ENCODE measurements at regions not wholly inside any gene's neighbourhood (a gene's known extent, or its start where the extent isn't known, plus 50 kb on each side); places are given as distances from the start of the nearest gene placed in this dataset.

- no peak overlapping the region for H3K27ac ChIP-seq
- H3K4me1 ChIP-seq, result no peaks in the 10 kb centered on the region
- ATAC-seq (no peak), DNase-seq (no peak)
- intact Hi-C loops (cut with DNase I), result no loop called here
- H3K9me3 ChIP-seq, result peaks cover 12% of the 10 kb centered on the region
- TF ChIP-seq, protein P1, sequence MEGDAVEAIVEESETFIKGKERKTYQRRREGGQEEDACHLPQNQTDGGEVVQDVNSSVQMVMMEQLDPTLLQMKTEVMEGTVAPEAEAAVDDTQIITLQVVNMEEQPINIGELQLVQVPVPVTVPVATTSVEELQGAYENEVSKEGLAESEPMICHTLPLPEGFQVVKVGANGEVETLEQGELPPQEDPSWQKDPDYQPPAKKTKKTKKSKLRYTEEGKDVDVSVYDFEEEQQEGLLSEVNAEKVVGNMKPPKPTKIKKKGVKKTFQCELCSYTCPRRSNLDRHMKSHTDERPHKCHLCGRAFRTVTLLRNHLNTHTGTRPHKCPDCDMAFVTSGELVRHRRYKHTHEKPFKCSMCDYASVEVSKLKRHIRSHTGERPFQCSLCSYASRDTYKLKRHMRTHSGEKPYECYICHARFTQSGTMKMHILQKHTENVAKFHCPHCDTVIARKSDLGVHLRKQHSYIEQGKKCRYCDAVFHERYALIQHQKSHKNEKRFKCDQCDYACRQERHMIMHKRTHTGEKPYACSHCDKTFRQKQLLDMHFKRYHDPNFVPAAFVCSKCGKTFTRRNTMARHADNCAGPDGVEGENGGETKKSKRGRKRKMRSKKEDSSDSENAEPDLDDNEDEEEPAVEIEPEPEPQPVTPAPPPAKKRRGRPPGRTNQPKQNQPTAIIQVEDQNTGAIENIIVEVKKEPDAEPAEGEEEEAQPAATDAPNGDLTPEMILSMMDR (IDR thresholded peaks at IDR 0.05), result no peak
- peaks cover 8% of the 10 kb centered on the region for H3K27me3 ChIP-seq (ENCODE audit: low read depth)
- H3K36me3 ChIP-seq, result no peaks in the 10 kb centered on the region
- H3K4me3 ChIP-seq, result no peak overlapping the region
Observed at GRCh38 chr20:41865938-41866337, 247.8 kb upstream of the CHD6 start.

- peaks cover 8% of the 10 kb centered on the region for H3K27me3 ChIP-seq (ENCODE audit: low read depth)
- H3K4me3 ChIP-seq, result no peak overlapping the region
- intact Hi-C loops (cut with DNase I), result no loop called here
- H3K36me3 ChIP-seq, result no peaks in the 10 kb centered on the region
- H3K9me3 ChIP-seq, result no peaks in the 10 kb centered on the region
- TF ChIP-seq, protein P1 (IDR thresholded peaks at IDR 0.05), result no peak
- H3K27ac ChIP-seq, result no peak overlapping the region
- ATAC-seq, result no peak
- H3K4me1 ChIP-seq, result no peaks in the 10 kb centered on the region
- no peak for DNase-seq
Observed at GRCh38 chr20:41862476-41862875, 244.3 kb upstream of the CHD6 start.

DNA sequence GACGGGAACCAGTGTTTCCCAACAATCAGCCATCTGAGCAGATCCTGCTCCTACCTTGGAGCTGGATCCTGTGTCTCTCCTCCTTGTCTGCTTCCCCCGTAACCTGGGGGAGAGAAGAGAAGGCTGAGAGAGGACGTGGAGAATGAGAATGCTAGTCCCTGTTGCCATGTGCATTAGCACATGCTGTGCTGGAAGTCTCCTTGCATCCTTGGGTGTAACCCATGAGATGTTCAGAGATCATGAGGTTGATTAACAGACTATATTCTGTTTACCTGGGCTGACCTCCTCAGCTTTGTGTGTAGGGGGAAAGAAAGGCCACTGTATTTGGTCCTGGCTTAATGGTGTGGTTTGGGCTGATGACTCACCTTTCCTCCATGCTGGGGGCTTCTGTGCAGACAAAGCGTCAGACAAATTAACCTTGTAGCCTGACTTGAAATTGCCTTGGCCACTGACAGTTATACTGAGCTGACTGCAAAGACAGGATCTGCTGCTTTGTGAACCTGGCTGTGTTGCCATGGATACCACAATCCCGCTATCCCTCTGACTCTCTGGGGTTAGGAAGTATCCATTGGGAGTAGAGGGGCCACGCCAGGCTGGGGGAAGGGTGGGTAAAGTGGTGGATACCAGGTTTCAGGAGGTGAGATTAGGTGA is 243.7 kb upstream of the CHD6 start:
- Histone ChIP-seq H3K27ac (no peak overlapping the region), H3K4me3 (no peak overlapping the region), H3K36me3 (no peaks in the 10 kb centered on the region), H3K4me1 (no peaks in the 10 kb centered on the region), H3K27me3 (ENCODE audit: low read depth) (peaks cover 8% of the 10 kb centered on the region), H3K9me3 (no peaks in the 10 kb centered on the region)
- ATAC-seq (no peak), DNase-seq (no peak)
- TF ChIP-seq, protein P1 (IDR thresholded peaks at IDR 0.05), result no peak
- intact Hi-C loops (cut with DNase I), result no loop called here

DNA sequence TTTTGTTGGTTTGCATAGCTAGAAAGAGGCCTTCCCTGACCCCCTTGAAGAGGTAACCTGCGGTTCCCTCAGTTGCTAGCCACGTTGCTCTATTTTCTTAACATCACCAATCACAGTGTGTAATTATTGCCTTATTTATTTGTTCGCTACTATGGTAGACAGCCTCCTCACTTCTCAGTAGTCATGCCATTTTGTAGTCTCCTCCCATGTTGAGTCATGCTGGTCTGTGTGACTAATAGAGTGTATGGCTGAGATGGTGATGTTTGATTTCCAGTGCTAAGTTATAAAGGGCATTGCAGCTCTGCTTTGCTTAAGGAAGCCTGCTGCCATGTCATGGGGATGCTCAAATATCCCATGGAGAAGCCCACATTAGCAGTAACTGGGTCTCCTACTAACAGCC is 236.6 kb upstream of the CHD6 start:
- TF ChIP-seq, protein P1 (IDR thresholded peaks at IDR 0.05), result no peak
- intact Hi-C loops (cut with DNase I), result no loop called here
- no peaks in the 10 kb centered on the region for H3K9me3 ChIP-seq
- H3K36me3 ChIP-seq, result no peaks in the 10 kb centered on the region
- no peak for ATAC-seq
- no peak overlapping the region for H3K27ac ChIP-seq
- DNase-seq, result no peak
- H3K27me3 ChIP-seq (ENCODE audit: low read depth), result no peaks in the 10 kb centered on the region
- H3K4me3 ChIP-seq, result no peak overlapping the region
- H3K4me1 ChIP-seq, result no peaks in the 10 kb centered on the region

DNA sequence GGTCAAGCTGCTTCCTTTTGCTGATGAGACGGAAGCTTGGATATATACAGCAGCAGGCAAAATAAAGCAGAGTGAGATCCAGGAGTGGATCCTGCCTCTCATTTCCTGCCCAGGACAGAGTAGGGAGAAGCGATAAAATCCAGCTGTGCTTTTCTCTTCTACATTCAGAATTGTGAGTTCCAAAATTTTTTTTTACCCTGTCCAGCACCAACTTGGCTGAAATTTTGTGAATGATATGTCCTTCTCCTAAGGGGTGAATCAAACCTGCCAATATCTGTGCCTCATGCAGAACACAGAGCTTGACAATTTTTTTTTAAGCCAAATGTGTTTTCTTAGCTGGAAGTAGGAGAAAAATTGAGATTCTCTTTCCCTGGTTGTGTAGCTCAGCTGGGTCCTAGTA is 235.6 kb upstream of the CHD6 start:
- intact Hi-C loops (cut with DNase I), result no loop called here
- DNase-seq, result no peak
- no peaks in the 10 kb centered on the region for H3K9me3 ChIP-seq

More for the DNA sequence above, 235.6 kb upstream of the CHD6 start:
- Histone ChIP-seq H3K4me1 (no peaks in the 10 kb centered on the region), H3K4me3 (no peak overlapping the region), H3K27ac (no peak overlapping the region), H3K27me3 (ENCODE audit: low read depth) (no peaks in the 10 kb centered on the region), H3K36me3 (no peaks in the 10 kb centered on the region)
- ATAC-seq, result no peak
- TF ChIP-seq, protein P1 (IDR thresholded peaks at IDR 0.05), result no peak
